PC-3 (cell line): ENCODE measurements at regions not wholly inside any gene's neighbourhood (a gene's known extent, or its start where the extent isn't known, plus 50 kb on each side); places are given as distances from the start of the nearest gene placed in this dataset.
"Not testable (repeated sequence)": the region's sequence is repeated elsewhere in the genome, so short reads cannot be mapped to it uniquely, and the experiment has no call there.

Experiments used
- EZH2 ChIP-seq: fragments of 300-600 bp; sonication (generic); IDR thresholded peaks from one replicate; pipeline ENCODE4 v1.6.1; 2017; ENCODE audit warnings: antibody characterized with exemption, mild to moderate bottlenecking, low read length; ENCODE audit not compliant: unreplicated experiment
- EZH2phosphoT487 ChIP-seq: fragments of 300-600 bp; sonication (generic); IDR thresholded peaks from 2 replicates; pipeline ENCODE4 v1.6.1; 2018; ENCODE audit warnings: mild to moderate bottlenecking, antibody characterized with exemption, low read length, borderline replicate concordance
- TF ChIP-seq, protein P1 (sequence below): fragments of 300-600 bp; sonication (generic); conservative IDR thresholded peaks from 2 replicates; pipeline ENCODE4 v1.5.1; 2017; ENCODE audit warnings: antibody characterized with exemption, low read depth, mild to moderate bottlenecking, low read length

DNA sequence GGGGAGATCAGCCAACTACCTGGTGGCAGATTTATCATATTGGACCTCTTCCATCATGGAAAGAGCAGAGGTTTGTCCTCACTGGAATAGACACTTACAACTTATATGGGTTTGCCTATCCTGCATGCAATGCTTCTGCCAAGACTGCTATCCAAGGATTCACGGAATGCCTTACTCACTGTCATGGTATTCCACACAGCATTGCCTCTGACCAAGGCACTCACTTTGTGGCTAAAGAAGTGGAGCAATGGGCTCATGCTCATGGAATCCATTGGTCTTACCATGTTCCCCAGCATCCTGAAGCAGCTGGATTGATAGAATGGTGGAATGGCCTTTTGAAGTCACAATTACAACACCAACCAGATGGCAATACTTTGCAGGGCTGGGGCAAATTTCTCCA, 163.1 kb upstream of the COL11A1 start:
- not testable (repeated sequence) for TF ChIP-seq EZH2, EZH2phosphoT487
- TF ChIP-seq, protein P1, sequence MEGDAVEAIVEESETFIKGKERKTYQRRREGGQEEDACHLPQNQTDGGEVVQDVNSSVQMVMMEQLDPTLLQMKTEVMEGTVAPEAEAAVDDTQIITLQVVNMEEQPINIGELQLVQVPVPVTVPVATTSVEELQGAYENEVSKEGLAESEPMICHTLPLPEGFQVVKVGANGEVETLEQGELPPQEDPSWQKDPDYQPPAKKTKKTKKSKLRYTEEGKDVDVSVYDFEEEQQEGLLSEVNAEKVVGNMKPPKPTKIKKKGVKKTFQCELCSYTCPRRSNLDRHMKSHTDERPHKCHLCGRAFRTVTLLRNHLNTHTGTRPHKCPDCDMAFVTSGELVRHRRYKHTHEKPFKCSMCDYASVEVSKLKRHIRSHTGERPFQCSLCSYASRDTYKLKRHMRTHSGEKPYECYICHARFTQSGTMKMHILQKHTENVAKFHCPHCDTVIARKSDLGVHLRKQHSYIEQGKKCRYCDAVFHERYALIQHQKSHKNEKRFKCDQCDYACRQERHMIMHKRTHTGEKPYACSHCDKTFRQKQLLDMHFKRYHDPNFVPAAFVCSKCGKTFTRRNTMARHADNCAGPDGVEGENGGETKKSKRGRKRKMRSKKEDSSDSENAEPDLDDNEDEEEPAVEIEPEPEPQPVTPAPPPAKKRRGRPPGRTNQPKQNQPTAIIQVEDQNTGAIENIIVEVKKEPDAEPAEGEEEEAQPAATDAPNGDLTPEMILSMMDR = not testable (repeated sequence)
